Naive thymus-derived CD8-positive, alpha-beta T cell (primary cell): ENCODE measurements at regions not wholly inside any gene's neighbourhood (a gene's known extent, or its start where the extent isn't known, plus 50 kb on each side); places are given as distances from the start of the nearest gene placed in this dataset.

ENCODE experiments used
- ATAC-seq, 2 donors: fragments of 150-1000 bp; cut with Tn5 transposase in 1 of 2; sonication (Bioruptor Pico), chemical (Tn5 transposase) in 1 of 2; 1 replicate in 1 of 2; 2 replicates in 1 of 2; pipeline ENCODE4 v1.10.0; 2021; ENCODE audit warnings: mild to moderate bottlenecking in 2 of 2, moderate library complexity in 2 of 2
- POLR2A ChIA-PET: fragments of 350-600 bp; sonication (Branson Sonifier 250); formaldehyde crosslinking; loops from one replicate; lab custom pipeline; 2021; ENCODE audit warnings: antibody characterized with exemption; lab: Charles Lee
- DNase-seq, 10 donors: peaks; one replicate each; pipeline versions ENCODE4 v3.0.0 to v3.0.0-alpha.2; 2020 to 2022
- H3K27ac Mint-ChIP-seq, 10 donors: one replicate each; pipeline ENCODE4 v1.8.0; 2020 to 2022; ENCODE audit warnings: mild to moderate bottlenecking in 10 of 10, mixed read lengths in 10 of 10, moderate library complexity in 4 of 10, inconsistent platforms in 1 of 10
- H3K27me3 Mint-ChIP-seq, 5 donors: one replicate each; pipeline ENCODE4 v1.8.0; 2021 to 2022; ENCODE audit warnings: mixed read lengths in 5 of 5
- H3K36me3 Mint-ChIP-seq, 3 donors: one replicate each; pipeline ENCODE4 v1.8.0; 2020 to 2022; ENCODE audit warnings: mixed read lengths in 3 of 3, mild to moderate bottlenecking in 2 of 3, inconsistent platforms in 1 of 3
- H3K4me1 Mint-ChIP-seq, 4 donors: one replicate each; pipeline ENCODE4 v1.8.0; 2021 to 2022; ENCODE audit warnings: mixed read lengths in 4 of 4
- H3K4me3 Mint-ChIP-seq, 10 donors: one replicate each; pipeline ENCODE4 v1.8.0; 2020 to 2022; ENCODE audit warnings: mild to moderate bottlenecking in 10 of 10, mixed read lengths in 10 of 10, moderate library complexity in 6 of 10, inconsistent platforms in 1 of 10
- H3K9me3 Mint-ChIP-seq, 9 donors: one replicate each; pipeline ENCODE4 v1.8.0; 2020 to 2022; ENCODE audit warnings: mixed read lengths in 9 of 9, mild to moderate bottlenecking in 3 of 9, inconsistent platforms in 1 of 9, moderate library complexity in 1 of 9

DNA sequence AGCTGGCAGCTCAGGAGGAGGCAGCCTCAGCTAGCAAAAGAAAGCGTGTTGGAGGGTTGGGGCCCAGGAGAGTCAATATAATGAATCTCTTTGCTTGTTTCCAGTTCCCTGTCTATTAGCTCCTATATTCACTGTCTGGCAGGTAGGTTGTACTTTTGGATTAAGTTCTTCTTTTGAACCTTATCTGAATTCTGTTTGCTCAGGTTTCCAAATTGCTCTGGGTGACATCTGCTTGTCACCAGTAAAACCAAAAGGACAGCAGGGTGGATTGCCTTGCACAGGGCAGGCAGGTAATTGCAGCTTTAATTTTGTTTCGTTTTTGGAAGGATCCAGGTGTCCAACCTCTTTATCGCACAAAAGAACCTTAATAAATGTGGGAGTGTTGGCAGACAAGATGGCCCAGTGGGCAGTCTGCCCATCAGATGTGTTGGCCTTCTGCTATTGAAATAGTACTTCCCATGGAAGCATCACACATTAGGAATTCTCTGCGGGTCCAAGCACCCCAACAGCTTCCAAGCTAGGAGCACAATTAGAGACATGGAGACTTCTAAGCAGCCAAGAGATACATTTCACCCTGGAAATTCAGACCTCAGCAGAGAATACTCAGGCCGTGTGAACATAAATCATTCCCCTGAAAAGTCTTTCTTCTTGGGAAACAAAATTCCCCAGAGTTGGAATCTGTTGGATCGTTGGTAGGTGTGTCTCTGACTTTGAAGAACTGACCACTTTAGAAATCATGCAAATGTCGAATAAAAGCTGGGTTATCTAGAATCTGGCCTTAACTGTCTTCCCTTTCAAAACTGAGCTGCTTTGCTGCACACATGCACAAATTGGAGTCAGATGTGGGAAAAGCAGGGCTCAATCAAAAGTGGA, 286.9 kb upstream of the BMP2 start:
- H3K36me3 Mint-ChIP-seq = no peaks in the 10 kb centered on the region
- no peak overlapping the region for H3K4me3 Mint-ChIP-seq
- H3K9me3 Mint-ChIP-seq = peaks cover 0 to 7% (median 2%) of the 10 kb centered on the region in 9 donors
- H3K4me1 Mint-ChIP-seq = no peaks in the 10 kb centered on the region
- POLR2A ChIA-PET = no interaction called here
- no peak for ATAC-seq
- no peak for DNase-seq
- H3K27ac Mint-ChIP-seq = no peak overlapping the region
- H3K27me3 Mint-ChIP-seq = peaks cover 0 to 2% (median 0%) of the 10 kb centered on the region in 5 donors

GRCh38 chr20:6473197-6473596, 294.3 kb upstream of the BMP2 start:
- POLR2A ChIA-PET = no interaction called here
- H3K27me3 Mint-ChIP-seq = peaks cover 0 to 4% (median 0%) of the 10 kb centered on the region in 5 donors
- no peak for DNase-seq
- no peaks in the 10 kb centered on the region for H3K36me3 Mint-ChIP-seq
- H3K9me3 Mint-ChIP-seq = peaks cover 0 to 2% (median 0%) of the 10 kb centered on the region in 9 donors
- no peak overlapping the region for H3K4me3 Mint-ChIP-seq
- no peaks in the 10 kb centered on the region for H3K4me1 Mint-ChIP-seq
- no peak for ATAC-seq
- no peak overlapping the region for H3K27ac Mint-ChIP-seq

- POLR2A ChIA-PET = no interaction called here
- peaks cover 0 to 5% (median 0%) of the 10 kb centered on the region in 9 donors for H3K9me3 Mint-ChIP-seq
- DNase-seq (no peak), ATAC-seq (no peak)
- H3K4me3 Mint-ChIP-seq = no peak overlapping the region
- no peaks in the 10 kb centered on the region for H3K36me3 Mint-ChIP-seq
- H3K4me1 Mint-ChIP-seq = no peaks in the 10 kb centered on the region
- no peak overlapping the region for H3K27ac Mint-ChIP-seq
- H3K27me3 Mint-ChIP-seq = peaks cover 0 to 4% (median 0%) of the 10 kb centered on the region in 5 donors
Measured at GRCh38 chr20:6471871-6472270, 295.6 kb upstream of the BMP2 start.

DNA sequence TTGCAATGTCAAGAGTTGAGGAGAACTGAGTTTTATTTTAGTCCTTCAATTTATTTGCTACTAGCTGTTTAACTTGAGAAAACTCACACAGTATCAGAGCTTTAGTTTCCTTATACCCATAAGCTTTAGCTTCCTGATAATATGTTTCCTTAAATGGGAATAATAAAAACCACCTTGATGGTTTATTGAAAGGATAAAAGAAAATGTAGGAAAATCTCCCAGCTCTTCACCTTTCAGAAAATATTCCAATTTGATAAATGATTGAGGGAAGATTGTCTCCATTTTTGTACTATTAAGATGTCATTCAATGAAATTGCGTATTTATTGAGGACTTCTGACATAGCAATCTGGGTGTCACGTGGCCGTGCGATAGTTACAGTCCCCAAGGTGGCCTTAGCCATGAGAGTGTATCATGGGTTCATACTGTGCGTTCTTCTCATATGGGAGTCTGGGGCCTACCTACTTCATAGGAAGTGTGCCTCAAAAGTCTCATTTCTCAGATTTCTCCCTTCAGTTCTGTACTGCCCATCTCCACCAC, 296.3 kb upstream of the BMP2 start:
- DNase-seq (no peak), ATAC-seq (no peak)
- Mint-ChIP-seq H3K4me3 (no peak overlapping the region), H3K27me3 (peaks cover 0 to 4% (median 0%) of the 10 kb centered on the region in 5 donors), H3K9me3 (peaks cover 0 to 5% (median 0%) of the 10 kb centered on the region in 9 donors), H3K27ac (no peak overlapping the region), H3K36me3 (no peaks in the 10 kb centered on the region), H3K4me1 (no peaks in the 10 kb centered on the region)
- POLR2A ChIA-PET = no interaction called here

- ATAC-seq = no peak
- peaks cover 0 to 11% (median 0%) of the 10 kb centered on the region in 9 donors for H3K9me3 Mint-ChIP-seq
- H3K27ac Mint-ChIP-seq = no peak overlapping the region
Measured at GRCh38 chr20:6469695-6470094, 297.8 kb upstream of the BMP2 start.

DNA sequence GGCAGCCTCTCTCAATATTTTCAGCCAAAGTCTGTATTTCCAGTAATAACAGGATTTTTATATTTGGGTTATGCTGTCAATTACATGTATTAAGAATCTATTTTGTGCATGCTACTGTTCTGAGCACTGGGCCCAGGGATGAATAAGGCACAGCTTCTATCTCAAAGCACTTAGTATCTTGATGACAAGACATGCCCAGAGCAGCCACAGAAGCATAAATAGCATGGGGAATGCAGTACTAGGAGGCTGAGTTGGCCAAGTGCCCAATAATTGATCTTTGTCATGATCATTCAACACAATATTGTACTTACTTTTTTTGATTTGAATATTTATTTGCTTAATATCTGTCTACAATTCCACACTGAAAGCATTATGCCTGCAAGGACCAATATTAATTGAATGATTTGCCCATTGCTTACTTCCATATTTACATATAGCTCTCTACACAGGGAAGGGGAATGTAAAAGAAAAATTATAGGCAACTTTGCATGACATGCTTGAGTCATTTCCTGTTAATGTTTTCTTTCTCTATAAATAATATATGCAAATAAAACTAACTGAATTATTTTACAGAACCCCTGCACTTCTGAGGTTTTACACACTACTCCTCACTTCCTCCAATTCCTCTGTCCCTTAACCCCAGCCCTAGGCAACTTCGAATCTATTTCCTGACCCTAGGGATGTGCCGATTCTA, 298.9 kb upstream of the BMP2 start:
- ATAC-seq = no peak
- Mint-ChIP-seq H3K27me3 (peaks cover 0 to 4% (median 0%) of the 10 kb centered on the region in 5 donors), H3K4me1 (no peaks in the 10 kb centered on the region), H3K4me3 (no peak overlapping the region), H3K9me3 (peaks cover 0 to 11% (median 0%) of the 10 kb centered on the region in 9 donors), H3K36me3 (no peaks in the 10 kb centered on the region), H3K27ac (no peak overlapping the region)
- POLR2A ChIA-PET = no interaction called here
- no peak for DNase-seq

More at GRCh38 chr20:6469695-6470094, 297.8 kb upstream of the BMP2 start:
- no peaks in the 10 kb centered on the region for H3K4me1 Mint-ChIP-seq
- no peak overlapping the region for H3K4me3 Mint-ChIP-seq
- H3K27me3 Mint-ChIP-seq = peaks cover 0 to 4% (median 0%) of the 10 kb centered on the region in 5 donors
- DNase-seq = no peak
- POLR2A ChIA-PET = no interaction called here
- no peaks in the 10 kb centered on the region for H3K36me3 Mint-ChIP-seq

- Mint-ChIP-seq H3K27ac (no peak overlapping the region), H3K9me3 (peaks cover 0 to 11% (median 0%) of the 10 kb centered on the region in 9 donors), H3K27me3 (peaks cover 0 to 4% (median 0%) of the 10 kb centered on the region in 5 donors), H3K4me3 (no peak overlapping the region), H3K4me1 (no peaks in the 10 kb centered on the region), H3K36me3 (no peaks in the 10 kb centered on the region)
- POLR2A ChIA-PET = no interaction called here
- ATAC-seq (no peak), DNase-seq (no peak)
Measured at GRCh38 chr20:6467562-6467961, 299.9 kb upstream of the BMP2 start.

GRCh38 chr20:6466075-6466810, 301.2 kb upstream of the BMP2 start:
- Mint-ChIP-seq H3K27ac (no peak overlapping the region), H3K9me3 (peaks cover 0 to 11% (median 0%) of the 10 kb centered on the region in 9 donors), H3K4me3 (no peak overlapping the region), H3K36me3 (no peaks in the 10 kb centered on the region), H3K4me1 (no peaks in the 10 kb centered on the region), H3K27me3 (peaks cover 0 to 4% (median 0%) of the 10 kb centered on the region in 5 donors)
- DNase-seq = no peak
- POLR2A ChIA-PET = no interaction called here
- no peak for ATAC-seq

DNA sequence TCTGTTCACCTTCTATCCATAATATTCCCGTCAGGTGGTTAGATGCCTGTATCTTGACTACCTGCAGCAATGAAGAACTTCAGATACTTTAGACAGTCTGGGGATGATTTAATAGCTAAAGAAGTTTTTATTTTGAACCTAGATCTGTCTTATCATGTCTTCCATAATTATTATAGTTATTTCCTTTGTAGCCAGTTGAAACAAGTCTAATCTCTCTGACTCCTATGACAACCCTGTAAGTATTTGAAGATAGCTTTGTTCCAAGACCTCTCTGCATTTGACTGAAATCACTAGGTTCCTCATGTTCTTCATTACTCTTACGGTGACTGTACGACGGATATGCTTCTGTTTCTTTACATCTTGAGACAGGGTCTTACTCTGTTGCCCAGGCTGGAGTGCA, 316.6 kb upstream of the BMP2 start:
- Mint-ChIP-seq H3K36me3 (no peaks in the 10 kb centered on the region), H3K27me3 (peaks cover 0 to 14% (median 4%) of the 10 kb centered on the region in 5 donors), H3K9me3 (peaks cover 0 to 27% (median 2%) of the 10 kb centered on the region in 9 donors), H3K4me3 (no peak overlapping the region), H3K27ac (no peak overlapping the region), H3K4me1 (no peaks in the 10 kb centered on the region)
- DNase-seq (no peak), ATAC-seq (no peak)
- POLR2A ChIA-PET = no interaction called here

- Mint-ChIP-seq H3K4me3 (no peak overlapping the region), H3K4me1 (no peaks in the 10 kb centered on the region), H3K9me3 (peaks cover 0 to 5% (median 0%) of the 10 kb centered on the region in 9 donors), H3K27ac (peak overlapping the region in 1 of 10 donors; percentile 71), H3K36me3 (no peaks in the 10 kb centered on the region), H3K27me3 (peaks cover 0 to 3% (median 0%) of the 10 kb centered on the region in 5 donors)
- no peak for DNase-seq
- POLR2A ChIA-PET = no interaction called here
- no peak for ATAC-seq
Measured at GRCh38 chr20:6440443-6440799, 317.6 kb upstream of the FERMT1 start.

DNA sequence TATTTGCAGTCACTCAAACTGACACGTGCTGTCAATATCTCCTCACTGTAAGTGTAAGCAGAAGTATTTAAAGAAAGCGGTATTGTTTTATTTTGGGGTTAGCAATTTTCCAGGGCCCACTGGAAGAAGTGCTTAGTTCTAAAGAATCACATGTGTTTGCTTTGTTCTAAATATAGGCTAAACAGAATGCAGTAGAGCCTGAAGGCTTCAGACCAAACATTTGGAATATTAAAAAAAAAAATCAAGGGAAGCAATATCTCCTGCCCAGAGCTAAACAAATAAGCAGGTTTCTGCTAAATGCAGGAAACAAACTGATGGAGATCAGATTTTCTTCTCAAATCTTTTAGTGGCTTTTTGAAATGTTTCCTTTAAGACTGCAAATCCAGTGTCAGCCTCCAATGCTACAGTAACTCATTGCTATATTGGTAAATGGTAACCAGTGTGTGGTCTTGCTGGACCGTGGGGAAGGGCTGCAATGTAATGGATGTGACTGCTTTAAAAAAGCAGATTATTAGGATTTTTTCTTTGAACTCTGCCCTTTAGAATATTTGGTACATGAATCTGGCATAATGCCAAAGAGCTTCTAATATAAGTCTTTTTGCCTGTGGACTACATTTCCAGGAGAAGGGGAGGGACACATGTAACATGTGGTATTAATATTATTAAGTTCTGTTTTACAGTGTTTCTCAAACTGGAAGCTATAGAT, 317.1 kb upstream of the FERMT1 start:
- H3K27ac Mint-ChIP-seq = peak overlapping the region in 1 of 10 donors; percentile 71
- POLR2A ChIA-PET = no interaction called here
- peaks cover 0 to 3% (median 0%) of the 10 kb centered on the region in 5 donors for H3K27me3 Mint-ChIP-seq
- H3K4me3 Mint-ChIP-seq = no peak overlapping the region
- H3K4me1 Mint-ChIP-seq = no peaks in the 10 kb centered on the region
- H3K36me3 Mint-ChIP-seq = no peaks in the 10 kb centered on the region
- H3K9me3 Mint-ChIP-seq = peaks cover 0 to 5% (median 0%) of the 10 kb centered on the region in 9 donors
- no peak for ATAC-seq
- no peak for DNase-seq

GRCh38 chr20:6434131-6434530, 311.3 kb upstream of the FERMT1 start:
- POLR2A ChIA-PET = no interaction called here
- Mint-ChIP-seq H3K9me3 (peaks cover 0 to 9% (median 0%) of the 10 kb centered on the region in 9 donors), H3K4me3 (no peak overlapping the region), H3K36me3 (no peaks in the 10 kb centered on the region), H3K4me1 (no peaks in the 10 kb centered on the region), H3K27ac (no peak overlapping the region), H3K27me3 (peaks cover 0 to under 1% (median 0%) of the 10 kb centered on the region in 5 donors)
- DNase-seq (no peak), ATAC-seq (no peak)
